ENCODE measurements at regions not wholly inside any gene's neighbourhood (a gene's known extent, or its start where the extent isn't known, plus 50 kb on each side); places are given as distances from the start of the nearest gene placed in this dataset.
"Not testable (repeated sequence)": the region's sequence is repeated elsewhere in the genome, so short reads cannot be mapped to it uniquely, and the experiment has no call there.

GRCh38 chr18:62464266-62464665, 58.6 kb upstream of the ZCCHC2 start:
- intact Hi-C loops (cut with DNase I; ENCODE audit: low total_unique reads) (no loop called here), in situ Hi-C loops (cut with MboI; ENCODE audit: low sequenced_read_pairs in 4 of 4) (no loop called here)
- ATAC-seq (no peak), DNase-seq (no peak)
- no peaks in the 10 kb centered on the region for H3K9me3 ChIP-seq
- no peak overlapping the region for H3K27ac ChIP-seq
- H3K27me3 ChIP-seq = no peaks in the 10 kb centered on the region
- H3K4me3 ChIP-seq = no peak overlapping the region
- no peak for TF ChIP-seq POLR2A (IDR thresholded peaks at IDR 0.05)
- no peak for TF ChIP-seq CTCF (IDR thresholded peaks at IDR 0.05 in 4 of 5, conservative IDR thresholded peaks at IDR 0.05 in 1 of 5)
- H3K4me1 ChIP-seq = peaks cover 0 to 3% of the 10 kb centered on the region in 2 donors
- no peaks in the 10 kb centered on the region for H3K36me3 ChIP-seq

GRCh38 chr18:62469131-62469530, 53.7 kb upstream of the ZCCHC2 start:
- ATAC-seq; H3K36me3 ChIP-seq; H3K27me3 ChIP-seq; H3K4me3 ChIP-seq; H3K27ac ChIP-seq; DNase-seq; H3K9me3 ChIP-seq; in situ Hi-C loops (cut with MboI; ENCODE audit: low sequenced_read_pairs in 4 of 4); H3K4me1 ChIP-seq: not testable (repeated sequence)
- intact Hi-C loops (cut with DNase I; ENCODE audit: low total_unique reads) = loop anchor here (5.0 kb wide), 1 partner anchor 38 kb away; no protein-coding TSS in a partner anchor
